ENCODE measurements at regions not wholly inside any gene's neighbourhood (a gene's known extent, or its start where the extent isn't known, plus 50 kb on each side); places are given as distances from the start of the nearest gene placed in this dataset.

DNA sequence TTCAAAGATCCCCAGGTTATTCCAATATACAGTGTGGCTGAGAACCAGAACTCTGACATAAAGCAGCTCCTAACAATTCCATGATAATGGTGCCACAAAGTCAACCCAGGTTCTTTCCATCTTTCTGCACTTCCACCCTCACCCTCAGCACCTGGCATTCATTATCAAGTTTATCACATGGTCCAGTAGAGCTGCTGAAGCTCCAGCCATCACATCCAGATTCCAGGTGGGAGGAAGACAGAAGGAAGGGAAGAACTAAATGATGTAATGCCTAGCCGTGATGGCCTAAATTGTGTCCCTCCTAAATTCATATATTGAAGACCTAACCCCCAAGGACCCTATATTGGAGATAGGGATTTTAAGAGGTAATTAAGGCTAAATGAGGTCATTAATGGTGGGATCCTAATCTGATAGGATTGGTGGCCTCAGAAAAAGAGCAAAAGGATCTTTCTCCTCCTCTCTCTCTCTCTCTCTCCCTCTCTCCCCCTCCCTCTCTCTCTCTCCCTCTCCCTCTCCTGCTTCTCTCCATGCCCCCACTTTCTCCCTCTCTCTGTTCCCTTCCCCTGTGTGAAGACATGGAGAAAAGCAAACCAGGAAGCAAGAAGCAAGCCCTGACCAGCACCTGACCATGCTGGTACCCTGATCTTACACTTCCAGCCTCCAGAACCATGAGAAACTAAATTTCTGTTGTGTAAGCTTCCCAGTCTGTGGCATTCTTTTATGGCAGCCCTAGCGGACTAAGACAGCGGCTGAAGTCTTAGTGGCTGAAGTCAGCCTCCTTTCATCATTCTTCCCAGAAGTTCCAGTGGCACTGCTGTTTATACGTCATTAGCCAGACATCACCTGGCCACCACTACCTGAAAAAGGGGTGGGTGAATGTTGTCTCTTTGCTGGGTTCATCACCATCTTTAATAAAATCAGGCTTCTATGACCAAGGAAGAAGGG, 369.7 kb upstream of the PROK2 start:
- Histone ChIP-seq H4K20me1 (replicated peaks; ENCODE audit: control insufficient read depth, extremely low read depth, insufficient read depth, low read length) (no peaks in the 10 kb centered on the region), H3K27ac (ENCODE audit: insufficient read depth, low read depth, low read length) (no peak overlapping the region), H3K9me1 (replicated peaks; ENCODE audit: control insufficient read depth, extremely low read depth, insufficient read depth, low read length) (no peaks in the 10 kb centered on the region), H3K4me2 (ENCODE audit: insufficient read depth, low read length) (no peak overlapping the region), H3K27me3 (ENCODE audit: control insufficient read depth in 2 of 2, insufficient read depth in 2 of 2, low read length in 2 of 2) (peaks cover 5 to 15% of the 10 kb centered on the region in 2 experiments), H3K79me2 (ENCODE audit: control insufficient read depth, insufficient read depth, low read length) (no peaks in the 10 kb centered on the region), H2AFZ (ENCODE audit: low read depth, low read length) (no peak overlapping the region), H3K9me3 (replicated peaks; ENCODE audit: control insufficient read depth, insufficient read depth, low read length) (no peaks in the 10 kb centered on the region), H3K9ac (replicated peaks; ENCODE audit: extremely low read depth, insufficient read depth, low read length) (no peak overlapping the region), H3K4me3 (replicated peaks in 1 of 3; ENCODE audit: insufficient read depth in 1 of 3, low read depth in 1 of 3, low read length in 3 of 3) (no peak overlapping the region), H3K36me3 (ENCODE audit: control insufficient read depth in 2 of 2, extremely low read depth in 1 of 2, insufficient read depth in 2 of 2, low read length in 2 of 2) (no peaks in the 10 kb centered on the region), H3K4me1 (ENCODE audit: control insufficient read depth, extremely low read depth, insufficient read depth, low read length) (no peaks in the 10 kb centered on the region)
- ChIA-PET CTCF (no interaction called here), POLR2A (no interaction called here)
- FAIRE-seq (no peak), DNase-seq (ENCODE audit: low read depth, low spot score) (no peak)
- TF ChIP-seq GATA2 (IDR thresholded peaks at IDR 0.05; ENCODE audit: insufficient read depth, insufficient read length, low read depth, low read length): no peak
- TF ChIP-seq, protein P1, sequence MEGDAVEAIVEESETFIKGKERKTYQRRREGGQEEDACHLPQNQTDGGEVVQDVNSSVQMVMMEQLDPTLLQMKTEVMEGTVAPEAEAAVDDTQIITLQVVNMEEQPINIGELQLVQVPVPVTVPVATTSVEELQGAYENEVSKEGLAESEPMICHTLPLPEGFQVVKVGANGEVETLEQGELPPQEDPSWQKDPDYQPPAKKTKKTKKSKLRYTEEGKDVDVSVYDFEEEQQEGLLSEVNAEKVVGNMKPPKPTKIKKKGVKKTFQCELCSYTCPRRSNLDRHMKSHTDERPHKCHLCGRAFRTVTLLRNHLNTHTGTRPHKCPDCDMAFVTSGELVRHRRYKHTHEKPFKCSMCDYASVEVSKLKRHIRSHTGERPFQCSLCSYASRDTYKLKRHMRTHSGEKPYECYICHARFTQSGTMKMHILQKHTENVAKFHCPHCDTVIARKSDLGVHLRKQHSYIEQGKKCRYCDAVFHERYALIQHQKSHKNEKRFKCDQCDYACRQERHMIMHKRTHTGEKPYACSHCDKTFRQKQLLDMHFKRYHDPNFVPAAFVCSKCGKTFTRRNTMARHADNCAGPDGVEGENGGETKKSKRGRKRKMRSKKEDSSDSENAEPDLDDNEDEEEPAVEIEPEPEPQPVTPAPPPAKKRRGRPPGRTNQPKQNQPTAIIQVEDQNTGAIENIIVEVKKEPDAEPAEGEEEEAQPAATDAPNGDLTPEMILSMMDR (IDR thresholded peaks at IDR 0.05; ENCODE audit: extremely low read depth in 1 of 2, insufficient read depth in 1 of 2, low read depth in 1 of 2, low read length in 2 of 2): no peak
- TF ChIP-seq JUN (IDR thresholded peaks at IDR 0.05; ENCODE audit: borderline replicate concordance, insufficient read depth, insufficient read length, low read depth): no peak
- TF ChIP-seq, protein P2, sequence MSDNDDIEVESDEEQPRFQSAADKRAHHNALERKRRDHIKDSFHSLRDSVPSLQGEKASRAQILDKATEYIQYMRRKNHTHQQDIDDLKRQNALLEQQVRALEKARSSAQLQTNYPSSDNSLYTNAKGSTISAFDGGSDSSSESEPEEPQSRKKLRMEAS (IDR thresholded peaks at IDR 0.05; ENCODE audit: insufficient read depth, insufficient read length): no peak
- TF ChIP-seq MYC (IDR thresholded peaks at IDR 0.05; ENCODE audit: low read depth, low read length): no peak
- no peak for TF ChIP-seq POLR2AphosphoS5 (IDR thresholded peaks at IDR 0.05; ENCODE audit: insufficient read depth, low read depth, low read length)
- TF ChIP-seq EZH2 (IDR thresholded peaks at IDR 0.05; ENCODE audit: borderline replicate concordance, low read depth, low read length, severe bottlenecking): no peak
- no peak for TF ChIP-seq FOS (IDR thresholded peaks at IDR 0.05; ENCODE audit: borderline replicate concordance, insufficient read depth, low read length)
- no peak for TF ChIP-seq POLR2A (IDR thresholded peaks at IDR 0.05; ENCODE audit: low read depth, low read length)
- BruUV-seq (replicated peaks): no TSS peak
- intact Hi-C loops (cut with micrococcal nuclease) (no loop called here), dilution Hi-C loops (cut with MboI; ENCODE audit: extremely low pct_ligation_motif_present, low sequenced_read_pairs) (no loop called here)

Measured in endothelial cell of umbilical vein (primary cell).